Cardiac muscle cell (in vitro differentiated cells and primary cell): ENCODE measurements at regions not wholly inside any gene's neighbourhood (a gene's known extent, or its start where the extent isn't known, plus 50 kb on each side); places are given as distances from the start of the nearest gene placed in this dataset.

Experiments
- DNase-seq, 2 donors: peaks; one replicate each; pipeline versions ENCODE4 v3.0.0 to v3.0.0-alpha.2; 2010 to 2017; ENCODE audit warnings: low read depth in 1 of 2, low spot score in 1 of 2
- H3K27ac ChIP-seq: fragments of 200-600 bp; sonication (generic); 2 replicates; pipeline ENCODE4 v1.5.1; 2016
- H3K27me3 ChIP-seq: fragments of 200-600 bp; sonication (generic); 2 replicates; pipeline ENCODE4 v1.6.0; 2016; ENCODE audit warnings: control low read depth
- H3K36me3 ChIP-seq: fragments of 200-600 bp; sonication (generic); 2 replicates; pipeline ENCODE4 v1.5.1; 2016; ENCODE audit warnings: control low read depth
- H3K4me1 ChIP-seq: fragments of 200-600 bp; sonication (generic); 2 replicates; pipeline ENCODE4 v1.8.1; 2017; ENCODE audit warnings: low read depth, mild to moderate bottlenecking, mixed run types
- H3K4me3 ChIP-seq: fragments of 200-600 bp; sonication (generic); 2 replicates; pipeline ENCODE4 v1.5.1; 2016; ENCODE audit warnings: mild to moderate bottlenecking
- H3K9me3 ChIP-seq: fragments of 200-600 bp; sonication (generic); 2 replicates; pipeline ENCODE4 v1.5.1; 2017; ENCODE audit warnings: low read depth, mild to moderate bottlenecking, control low read depth
- CTCF ChIP-seq: IDR thresholded peaks from 2 replicates; pipeline ENCODE4 v1.5.1; 2012; ENCODE audit warnings: low read depth, mild to moderate bottlenecking, low read length

- DNase-seq = peak in 1 of 2 donors; percentile 86
- Histone ChIP-seq H3K9me3 (no peaks in the 10 kb centered on the region), H3K36me3 (no peaks in the 10 kb centered on the region), H3K27me3 (no peaks in the 10 kb centered on the region), H3K27ac (no peak overlapping the region), H3K4me1 (no peaks in the 10 kb centered on the region), H3K4me3 (no peak overlapping the region)
- peak; percentile 65 for TF ChIP-seq CTCF
Measured at GRCh38 chr7:130959743-130960207, 225.8 kb upstream of the KLF14 start.

GRCh38 chr7:130960208-130960988 is 226.4 kb upstream of the KLF14 start:
- TF ChIP-seq CTCF = no peak
- no peak overlapping the region for H3K4me3 ChIP-seq
- H3K27me3 ChIP-seq = no peaks in the 10 kb centered on the region
- H3K27ac ChIP-seq = no peak overlapping the region
- peak in 1 of 2 donors; percentile 98 for DNase-seq
- no peaks in the 10 kb centered on the region for H3K9me3 ChIP-seq
- no peaks in the 10 kb centered on the region for H3K4me1 ChIP-seq
- H3K36me3 ChIP-seq = no peaks in the 10 kb centered on the region

- Histone ChIP-seq H3K27ac (no peak overlapping the region), H3K9me3 (no peaks in the 10 kb centered on the region), H3K36me3 (no peaks in the 10 kb centered on the region), H3K4me3 (no peak overlapping the region), H3K4me1 (no peaks in the 10 kb centered on the region), H3K27me3 (no peaks in the 10 kb centered on the region)
- no peak for TF ChIP-seq CTCF
- peak in 1 of 2 donors; percentile 76 for DNase-seq
Measured at GRCh38 chr7:130961128-130961601, 227.2 kb upstream of the KLF14 start.

- Histone ChIP-seq H3K4me3 (no peak overlapping the region), H3K9me3 (no peaks in the 10 kb centered on the region), H3K27ac (no peak overlapping the region), H3K27me3 (no peaks in the 10 kb centered on the region), H3K36me3 (no peaks in the 10 kb centered on the region), H3K4me1 (no peaks in the 10 kb centered on the region)
- DNase-seq = no peak
- no peak for TF ChIP-seq CTCF
Measured at GRCh38 chr7:130962109-130962508, 228.1 kb upstream of the KLF14 start.

GRCh38 chr7:130963339-130963738 is 229.3 kb upstream of the KLF14 start:
- no peaks in the 10 kb centered on the region for H3K9me3 ChIP-seq
- no peaks in the 10 kb centered on the region for H3K27me3 ChIP-seq
- H3K36me3 ChIP-seq = no peaks in the 10 kb centered on the region
- no peak overlapping the region for H3K27ac ChIP-seq
- no peak overlapping the region for H3K4me3 ChIP-seq
- no peak for DNase-seq
- H3K4me1 ChIP-seq = no peaks in the 10 kb centered on the region
- TF ChIP-seq CTCF = no peak
